D341Med (cell line): ENCODE measurements at regions not wholly inside any gene's neighbourhood (a gene's known extent, or its start where the extent isn't known, plus 50 kb on each side); places are given as distances from the start of the nearest gene placed in this dataset.

Experiments used
- DNase-seq: peaks from one replicate; pipeline ENCODE4 v3.0.0; 2012; ENCODE audit warnings: low spot score

DNA sequence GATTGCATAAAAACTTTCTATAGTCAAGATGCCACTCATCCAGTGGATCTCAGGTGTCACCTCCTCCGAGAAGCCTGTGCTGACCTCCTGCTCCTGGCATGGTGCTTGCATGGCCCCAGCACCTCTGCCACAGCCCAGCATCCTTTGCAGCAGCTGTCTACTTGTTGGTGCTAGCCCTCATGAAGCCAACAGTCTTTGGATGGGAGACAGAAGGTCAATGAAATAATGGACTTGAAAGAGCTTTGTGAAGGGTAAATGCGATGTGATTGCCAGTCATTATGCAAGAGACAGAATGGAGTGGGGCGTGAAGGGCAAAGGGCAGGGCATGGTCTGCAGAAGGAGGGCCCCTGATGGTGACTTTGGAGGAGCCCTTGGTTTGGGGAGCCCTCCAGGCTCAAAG is 63.0 kb upstream of the CLMN start:
- no peak for DNase-seq

DNA sequence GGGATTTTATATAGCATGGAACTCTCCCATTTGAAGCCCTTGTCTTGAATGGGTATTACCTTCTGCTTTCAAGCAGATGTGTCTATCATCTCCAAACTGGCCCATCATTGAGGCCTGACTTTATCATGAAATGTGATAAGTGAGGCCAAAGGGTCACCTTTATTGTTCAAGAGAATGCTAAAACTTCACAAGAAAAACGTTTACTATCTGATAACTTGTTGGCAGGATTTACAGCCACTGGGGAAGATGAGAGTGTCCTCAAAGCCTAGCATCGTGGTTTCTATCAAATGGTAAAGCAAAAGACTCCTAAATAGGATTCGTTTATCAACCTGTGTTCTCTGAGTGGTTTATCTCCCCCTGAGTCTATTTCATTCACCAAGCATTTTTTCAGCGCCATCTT is 62.0 kb upstream of the CLMN start:
- no peak for DNase-seq

DNA sequence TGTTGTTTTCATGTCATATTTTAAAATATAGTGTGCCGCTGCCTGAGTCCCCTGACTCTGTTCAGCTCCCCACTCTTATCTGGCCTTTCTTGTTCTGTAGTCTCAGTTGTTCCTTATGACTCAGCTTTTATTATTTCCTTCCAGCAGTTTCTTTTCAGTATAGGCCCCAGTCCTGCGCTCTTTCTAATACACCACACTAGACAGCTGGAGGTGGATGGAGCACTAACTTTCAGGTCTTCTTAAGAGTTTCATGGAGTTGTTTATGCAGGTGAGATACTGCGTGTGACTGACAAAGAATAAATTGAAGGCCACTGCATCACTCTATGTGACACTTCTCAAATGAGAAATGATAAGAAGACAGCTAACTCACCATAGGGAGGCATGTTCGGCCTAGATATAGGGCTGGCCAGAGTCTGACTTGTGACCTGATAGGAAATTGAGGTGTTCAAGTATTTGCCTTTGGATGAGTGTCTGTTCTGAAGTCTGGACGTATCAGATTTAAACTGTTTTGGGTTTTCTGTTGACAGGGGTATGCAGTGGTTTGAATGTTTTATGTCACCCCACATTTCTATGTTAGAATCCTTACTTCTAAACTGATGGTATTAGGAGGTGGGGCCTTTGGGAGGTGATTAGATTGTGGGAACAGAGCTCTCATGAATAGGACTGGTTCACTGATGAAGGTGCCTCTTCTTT is 60.8 kb upstream of the CLMN start:
- no peak for DNase-seq

DNA sequence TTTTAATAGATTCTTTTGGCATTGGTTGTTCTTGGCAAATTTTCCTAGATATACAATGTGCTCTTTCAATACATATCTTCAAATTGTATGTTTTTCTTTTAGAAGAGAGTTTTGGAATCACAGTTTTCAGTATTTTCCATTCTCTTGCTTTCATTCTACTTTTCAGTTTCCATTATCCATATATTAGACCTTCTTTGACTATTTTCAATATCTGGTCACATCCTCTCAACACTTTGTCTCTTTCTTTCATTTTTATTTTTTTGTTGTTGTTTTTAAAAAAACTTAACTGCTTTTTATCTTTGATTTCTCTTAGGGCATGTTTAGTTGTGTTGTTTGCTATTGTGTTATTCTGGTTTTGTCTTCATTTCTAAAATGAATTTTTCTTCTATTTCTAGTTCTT is 59.9 kb upstream of the CLMN start:
- no peak for DNase-seq

DNA sequence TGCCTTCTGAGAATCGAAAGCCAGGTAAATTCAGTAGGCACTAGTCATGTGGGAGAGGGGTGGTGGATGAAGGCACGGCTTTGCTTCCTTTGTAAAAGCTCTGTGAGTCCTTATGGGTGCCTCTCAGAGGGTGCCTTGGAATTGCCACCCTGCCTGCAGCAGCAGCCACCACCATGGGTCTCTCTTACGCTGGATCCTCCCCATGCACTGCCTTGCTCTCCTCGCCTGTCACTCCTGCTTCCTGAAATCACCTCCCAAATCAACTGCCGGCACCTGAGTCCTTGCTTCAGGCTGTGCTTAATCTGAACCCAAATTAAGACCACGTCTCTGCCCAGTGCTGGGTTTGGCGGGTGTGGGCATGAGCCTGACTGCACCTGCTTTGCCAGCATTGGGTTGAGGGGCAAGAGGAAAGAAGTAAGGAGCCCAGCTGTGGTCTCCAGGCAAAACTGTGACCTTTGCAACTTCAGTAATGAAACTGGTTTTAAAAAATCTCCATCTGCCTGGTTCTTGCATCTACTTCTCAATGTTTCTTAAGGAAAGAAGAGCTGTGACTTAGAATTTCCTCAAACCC is 55.9 kb upstream of the CLMN start:
- no peak for DNase-seq

DNA sequence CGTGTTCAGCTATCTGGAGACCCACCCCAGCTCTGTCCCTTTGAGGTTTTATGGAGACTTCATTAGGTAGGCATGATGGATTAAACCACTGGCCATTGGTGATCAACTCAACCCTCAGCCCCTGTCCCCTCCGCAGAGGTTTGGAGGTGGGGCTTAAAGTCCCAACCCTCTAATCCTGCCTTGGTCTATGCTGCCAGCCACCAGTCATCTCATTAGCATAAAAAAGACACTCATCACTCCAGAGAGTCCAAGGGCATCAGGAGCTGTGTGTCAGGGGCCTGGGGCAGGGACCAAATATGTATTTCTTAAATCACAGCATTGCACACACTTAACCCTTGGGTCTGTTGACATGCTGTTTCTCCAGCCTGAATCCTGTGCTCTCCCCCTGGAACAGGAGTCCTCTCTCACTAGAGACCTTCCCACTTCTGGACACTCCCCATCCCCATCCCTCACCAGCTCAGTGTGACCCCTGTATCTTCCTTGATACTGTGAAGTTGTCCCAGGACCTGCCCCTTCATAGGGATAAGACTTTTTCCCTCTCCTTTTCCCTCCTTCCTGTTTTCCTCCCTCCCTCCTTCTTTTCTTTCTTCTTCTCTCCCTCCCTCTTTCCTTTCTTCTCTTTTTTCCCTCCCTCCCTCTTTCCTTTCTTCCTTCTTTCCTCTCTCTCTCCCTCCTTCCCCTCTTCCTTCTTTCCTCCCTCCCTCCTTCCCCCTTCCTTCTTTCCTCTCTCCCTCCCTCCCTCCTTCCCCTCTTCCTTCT is 54.7 kb upstream of the CLMN start:
- no peak for DNase-seq

DNA sequence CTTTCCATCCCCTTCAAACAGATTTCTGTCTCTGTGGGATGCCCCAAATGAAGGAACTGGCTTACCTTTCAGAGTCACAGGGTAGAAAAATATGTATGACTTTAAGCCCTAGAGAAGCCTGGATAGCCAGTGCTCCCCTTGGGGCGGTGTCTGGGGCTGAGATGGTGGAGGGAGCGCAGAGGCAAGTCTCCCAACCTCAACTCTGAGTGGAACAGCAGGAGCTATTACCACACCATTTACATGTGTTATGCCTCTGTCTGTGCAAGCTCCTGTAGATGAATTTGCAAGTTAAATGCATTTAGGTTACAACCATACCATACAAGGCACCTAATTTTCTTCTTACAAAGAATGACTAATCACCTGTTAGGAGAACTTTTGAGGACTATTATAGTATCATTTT is 50.4 kb upstream of the CLMN start:
- DNase-seq: no peak
